Breast epithelium (tissue), 4 donors: ENCODE measurements at regions not wholly inside any gene's neighbourhood (a gene's known extent, or its start where the extent isn't known, plus 50 kb on each side); places are given as distances from the start of the nearest gene placed in this dataset.

Source experiments
- DNase-seq, 2 donors: peaks; one replicate each; pipeline ENCODE4 v3.0.0-alpha.2; 2019; ENCODE audit warnings: low spot score in 2 of 2
- H3K27ac ChIP-seq, 2 donors: fragments of 200-600 bp; sonication (generic) in 1 of 2; one replicate each; pipeline ENCODE4 v1.5.1; 2016 to 2019; ENCODE audit warnings: mild to moderate bottlenecking in 1 of 2
- H3K27me3 ChIP-seq, 2 donors: fragments of 200-600 bp; sonication (generic) in 1 of 2; one replicate each; pipeline versions ENCODE4 v1.5.1 to v1.6.0; 2017 to 2019; ENCODE audit warnings: control low read depth in 1 of 2, mild to moderate bottlenecking in 1 of 2
- H3K36me3 ChIP-seq: fragments of 200-600 bp; one replicate; pipeline ENCODE4 v1.5.1; 2019
- H3K4me1 ChIP-seq, 2 donors: fragments of 200-600 bp; sonication (generic); one replicate each; pipeline ENCODE4 v1.5.1; 2016 to 2019; ENCODE audit warnings: control low read depth in 1 of 2
- H3K4me3 ChIP-seq, 3 donors: fragments of 200-600 bp; sonication (generic); 1 replicate in 2 of 3; 2 replicates in 1 of 3; pipeline ENCODE4 v1.5.1; 2016 to 2019; ENCODE audit warnings: mild to moderate bottlenecking in 3 of 3, moderate library complexity in 2 of 3
- H3K9me3 ChIP-seq, 2 donors: fragments of 200-600 bp; sonication (generic) in 1 of 2; one replicate each; pipeline ENCODE4 v1.5.1; 2016 to 2019; ENCODE audit warnings: control low read depth in 1 of 2
- CTCF ChIP-seq, 3 donors: fragments of 450-650 bp; IDR thresholded peaks; one replicate each; pipeline ENCODE4 v1.5.1; 2016 to 2017; ENCODE audit warnings: antibody characterized with exemption in 3 of 3, mild to moderate bottlenecking in 3 of 3, moderate library complexity in 3 of 3
- POLR2A ChIP-seq: fragments of 450-650 bp; IDR thresholded peaks from one replicate; pipeline ENCODE4 v1.6.1; 2016; ENCODE audit warnings: antibody characterized with exemption, mild to moderate bottlenecking, moderate library complexity
- POLR2AphosphoS5 ChIP-seq, 3 donors: sonication (generic); formaldehyde crosslinking; IDR thresholded peaks; one replicate each; pipeline ENCODE4 v1.6.1; 2017; ENCODE audit warnings: antibody characterized with exemption in 3 of 3
- intact Hi-C: fragments of 100-400 bp; cut with DNase I; formaldehyde crosslinking; loops from one replicate; pipeline ENCODE4 v1.15.1; 2023; ENCODE audit warnings: low total_unique reads

- H3K9me3 ChIP-seq, result no peaks in the 10 kb centered on the region
- DNase-seq, result no peak
- intact Hi-C loops, result no loop called here
- peaks cover 0 to 4% of the 10 kb centered on the region in 2 donors for H3K4me1 ChIP-seq
- H3K27ac ChIP-seq, result no peak overlapping the region
- TF ChIP-seq POLR2A, result no peak
- no peak for TF ChIP-seq POLR2AphosphoS5 (IDR thresholded peaks at IDR 0.05)
- no peak for TF ChIP-seq CTCF (IDR thresholded peaks at IDR 0.05)
- H3K36me3 ChIP-seq, result no peaks in the 10 kb centered on the region
- H3K27me3 ChIP-seq, result no peaks in the 10 kb centered on the region
- H3K4me3 ChIP-seq, result no peak overlapping the region
Measured at GRCh38 chr5:149437391-149438040, 58.4 kb upstream of the IL17B start.

- Histone ChIP-seq H3K4me1 (no peaks in the 10 kb centered on the region), H3K27ac (no peak overlapping the region), H3K9me3 (no peaks in the 10 kb centered on the region), H3K36me3 (no peaks in the 10 kb centered on the region), H3K27me3 (no peaks in the 10 kb centered on the region), H3K4me3 (no peak overlapping the region)
- TF ChIP-seq CTCF (IDR thresholded peaks at IDR 0.05), result no peak
- no peak for TF ChIP-seq POLR2AphosphoS5 (IDR thresholded peaks at IDR 0.05)
- no peak for TF ChIP-seq POLR2A
- DNase-seq, result no peak
- intact Hi-C loops, result no loop called here
Measured at GRCh38 chr5:149435660-149436059, 56.6 kb upstream of the IL17B start.

GRCh38 chr5:149435015-149435376 is 55.9 kb upstream of the IL17B start:
- DNase-seq, result no peak
- H3K4me3 ChIP-seq, result no peak overlapping the region
- no peaks in the 10 kb centered on the region for H3K4me1 ChIP-seq
- no peaks in the 10 kb centered on the region for H3K9me3 ChIP-seq
- no peaks in the 10 kb centered on the region for H3K27me3 ChIP-seq
- no peak for TF ChIP-seq POLR2A
- peak in 1 of 3 donors; percentile 4 for TF ChIP-seq POLR2AphosphoS5 (IDR thresholded peaks at IDR 0.05)
- no peak for TF ChIP-seq CTCF (IDR thresholded peaks at IDR 0.05)
- intact Hi-C loops, result no loop called here
- H3K36me3 ChIP-seq, result no peaks in the 10 kb centered on the region
- H3K27ac ChIP-seq, result no peak overlapping the region

GRCh38 chr5:149434162-149435014 is 55.3 kb upstream of the IL17B start:
- H3K4me1 ChIP-seq, result no peaks in the 10 kb centered on the region
- H3K9me3 ChIP-seq, result no peaks in the 10 kb centered on the region
- H3K27ac ChIP-seq, result peak overlapping the region; percentile 33 to 50
- no peak overlapping the region for H3K4me3 ChIP-seq
- no peak for DNase-seq
- no peaks in the 10 kb centered on the region for H3K36me3 ChIP-seq
- peak; percentile 75 to 77 (median 76) for TF ChIP-seq CTCF (IDR thresholded peaks at IDR 0.05)
- TF ChIP-seq POLR2A, result no peak
- peak in 1 of 3 donors; percentile 41 for TF ChIP-seq POLR2AphosphoS5 (IDR thresholded peaks at IDR 0.05)
- H3K27me3 ChIP-seq, result no peaks in the 10 kb centered on the region
- intact Hi-C loops, result no loop called here

GRCh38 chr5:149433524-149434131 is 54.5 kb upstream of the IL17B start:
- no peak for DNase-seq
- Histone ChIP-seq H3K36me3 (no peaks in the 10 kb centered on the region), H3K27me3 (no peaks in the 10 kb centered on the region), H3K27ac (peak overlapping the region; percentile 33 to 50), H3K4me1 (no peaks in the 10 kb centered on the region), H3K9me3 (no peaks in the 10 kb centered on the region), H3K4me3 (no peak overlapping the region)
- intact Hi-C loops, result no loop called here
- no peak for TF ChIP-seq POLR2A
- peak in 2 of 3 donors; percentile 51 to 52 for TF ChIP-seq POLR2AphosphoS5 (IDR thresholded peaks at IDR 0.05)
